Hepatocyte (in vitro differentiated cells): ENCODE measurements at regions not wholly inside any gene's neighbourhood (a gene's known extent, or its start where the extent isn't known, plus 50 kb on each side); places are given as distances from the start of the nearest gene placed in this dataset.

Source experiments
- DNase-seq: peaks from one replicate; pipeline ENCODE4 v3.0.0-alpha.2; 2016; ENCODE audit warnings: low spot score
- H2AFZ ChIP-seq: fragments of 200-600 bp; sonication (generic); 2 replicates; pipeline ENCODE4 v1.6.0; 2016; ENCODE audit warnings: antibody characterized with exemption, mild to moderate bottlenecking
- H3K27ac ChIP-seq: fragments of 200-600 bp; sonication (generic); 2 replicates; pipeline ENCODE4 v1.5.1; 2016; ENCODE audit warnings: mild to moderate bottlenecking
- H3K27me3 ChIP-seq: fragments of 200-600 bp; sonication (generic); 2 replicates; pipeline ENCODE4 v1.6.1; 2016
- H3K36me3 ChIP-seq: fragments of 200-600 bp; sonication (generic); replicated peaks from 2 replicates; pipeline ENCODE4 v1.5.1; 2016; ENCODE audit warnings: low read depth; ENCODE audit not compliant: insufficient read depth
- H3K4me1 ChIP-seq: fragments of 200-600 bp; sonication (generic); 2 replicates; pipeline ENCODE4 v1.5.1; 2016; ENCODE audit warnings: mild to moderate bottlenecking, moderate library complexity; ENCODE audit not compliant: insufficient read depth
- H3K4me2 ChIP-seq: fragments of 200-600 bp; sonication (generic); 2 replicates; pipeline ENCODE4 v1.6.0; 2016
- H3K4me3 ChIP-seq: fragments of 200-600 bp; sonication (generic); 2 replicates; pipeline ENCODE4 v1.5.1; 2016; ENCODE audit warnings: mild to moderate bottlenecking
- H3K79me2 ChIP-seq: fragments of 200-600 bp; sonication (generic); 2 replicates; pipeline ENCODE4 v1.6.0; 2017; ENCODE audit warnings: mild to moderate bottlenecking
- H3K9me2 ChIP-seq: fragments of 200-600 bp; sonication (generic); replicated peaks from 2 replicates; pipeline ENCODE4 v1.6.0; 2017; ENCODE audit warnings: mild to moderate bottlenecking; ENCODE audit not compliant: insufficient read depth
- H3K9me3 ChIP-seq: fragments of 200-600 bp; sonication (generic); 2 replicates; pipeline ENCODE4 v1.5.1; 2016; ENCODE audit warnings: low read depth, mild to moderate bottlenecking
- H4K20me1 ChIP-seq: fragments of 200-600 bp; sonication (generic); 2 replicates; pipeline ENCODE4 v1.6.0; 2016; ENCODE audit warnings: mild to moderate bottlenecking; ENCODE audit not compliant: insufficient read depth, poor library complexity, severe bottlenecking
- CTCF ChIP-seq: fragments of 200-600 bp; sonication (generic); IDR thresholded peaks from 2 replicates; pipeline ENCODE4 v1.5.1; 2016; ENCODE audit warnings: antibody characterized with exemption, mild to moderate bottlenecking; ENCODE audit not compliant: poor library complexity
- EZH2 ChIP-seq: fragments of 200-600 bp; sonication (generic); IDR thresholded peaks from 2 replicates; pipeline ENCODE4 v1.6.1; 2016; ENCODE audit warnings: antibody characterized with exemption, mild to moderate bottlenecking, borderline replicate concordance
- EZH2phosphoT487 ChIP-seq: fragments of 200-600 bp; sonication (generic); IDR thresholded peaks from one replicate; pipeline ENCODE4 v1.6.1; 2018; ENCODE audit warnings: antibody characterized with exemption, mild to moderate bottlenecking, low read depth, moderate library complexity; ENCODE audit not compliant: unreplicated experiment, severe bottlenecking
- WGBS: methylation state at CpG from one replicate; pipeline ENCODE4 v1.1.6; 2016; ENCODE audit warnings: low lambda C conversion rate; ENCODE audit errors: missing lambda C conversion rate; 5-methylcytosine and 5-hydroxymethylcytosine counted together

- Histone ChIP-seq H3K27me3 (peaks cover 68% of the 10 kb centered on the region), H3K9me3 (no peaks in the 10 kb centered on the region), H3K4me1 (peaks cover 4% of the 10 kb centered on the region), H3K79me2 (no peaks in the 10 kb centered on the region), H3K4me3 (no peak overlapping the region), H4K20me1 (no peaks in the 10 kb centered on the region), H2AFZ (no peak overlapping the region), H3K9me2 (no peaks in the 10 kb centered on the region), H3K36me3 (no peaks in the 10 kb centered on the region), H3K27ac (no peak overlapping the region), H3K4me2 (no peak overlapping the region)
- WGBS, result 76% methylated on average over 5 of the region's 5 CpGs
- TF ChIP-seq EZH2phosphoT487 (no peak), EZH2 (no peak), CTCF (no peak)
- DNase-seq, result no peak
Observed at GRCh38 chr21:38663282-38663681, 142.4 kb upstream of the ETS2 start.

GRCh38 chr21:38664315-38664714 is 141.4 kb upstream of the ETS2 start:
- no peak overlapping the region for H2AFZ ChIP-seq
- WGBS, result 40% methylated on average over 4 of the region's 4 CpGs
- DNase-seq, result no peak
- no peaks in the 10 kb centered on the region for H3K9me2 ChIP-seq
- no peak overlapping the region for H3K4me2 ChIP-seq
- no peak for TF ChIP-seq CTCF
- no peak for TF ChIP-seq EZH2phosphoT487
- TF ChIP-seq EZH2, result no peak
- H3K36me3 ChIP-seq, result no peaks in the 10 kb centered on the region
- H3K4me3 ChIP-seq, result no peak overlapping the region
- no peak overlapping the region for H3K27ac ChIP-seq
- H4K20me1 ChIP-seq, result no peaks in the 10 kb centered on the region
- H3K27me3 ChIP-seq, result peaks cover 58% of the 10 kb centered on the region
- H3K9me3 ChIP-seq, result no peaks in the 10 kb centered on the region
- no peaks in the 10 kb centered on the region for H3K79me2 ChIP-seq
- H3K4me1 ChIP-seq, result peaks cover 4% of the 10 kb centered on the region

- Histone ChIP-seq H3K79me2 (no peaks in the 10 kb centered on the region), H4K20me1 (no peaks in the 10 kb centered on the region), H3K27me3 (peaks cover 53% of the 10 kb centered on the region), H3K4me1 (peaks cover 4% of the 10 kb centered on the region), H3K27ac (no peak overlapping the region), H3K9me3 (no peaks in the 10 kb centered on the region), H3K9me2 (no peaks in the 10 kb centered on the region), H3K4me3 (no peak overlapping the region), H3K36me3 (no peaks in the 10 kb centered on the region), H3K4me2 (no peak overlapping the region), H2AFZ (no peak overlapping the region)
- no peak for DNase-seq
- 68% methylated on average over 4 of the region's 4 CpGs for WGBS
- TF ChIP-seq CTCF (no peak), EZH2 (no peak)
Observed at GRCh38 chr21:38664841-38665240, 140.9 kb upstream of the ETS2 start.

- Histone ChIP-seq H3K4me1 (no peaks in the 10 kb centered on the region), H3K36me3 (no peaks in the 10 kb centered on the region), H3K79me2 (no peaks in the 10 kb centered on the region), H4K20me1 (no peaks in the 10 kb centered on the region), H3K9me2 (no peaks in the 10 kb centered on the region), H2AFZ (no peak overlapping the region), H3K4me3 (no peak overlapping the region), H3K9me3 (no peaks in the 10 kb centered on the region), H3K4me2 (no peak overlapping the region), H3K27me3 (peaks cover 27% of the 10 kb centered on the region), H3K27ac (no peak overlapping the region)
- DNase-seq, result no peak
- TF ChIP-seq CTCF (no peak), EZH2phosphoT487 (no peak), EZH2 (no peak)
- 87% methylated on average over 11 of the region's 11 CpGs for WGBS
Observed at GRCh38 chr21:38667291-38667870, 138.3 kb upstream of the ETS2 start.
